ENCODE measurements at regions not wholly inside any gene's neighbourhood (a gene's known extent, or its start where the extent isn't known, plus 50 kb on each side); places are given as distances from the start of the nearest gene placed in this dataset.

DNA sequence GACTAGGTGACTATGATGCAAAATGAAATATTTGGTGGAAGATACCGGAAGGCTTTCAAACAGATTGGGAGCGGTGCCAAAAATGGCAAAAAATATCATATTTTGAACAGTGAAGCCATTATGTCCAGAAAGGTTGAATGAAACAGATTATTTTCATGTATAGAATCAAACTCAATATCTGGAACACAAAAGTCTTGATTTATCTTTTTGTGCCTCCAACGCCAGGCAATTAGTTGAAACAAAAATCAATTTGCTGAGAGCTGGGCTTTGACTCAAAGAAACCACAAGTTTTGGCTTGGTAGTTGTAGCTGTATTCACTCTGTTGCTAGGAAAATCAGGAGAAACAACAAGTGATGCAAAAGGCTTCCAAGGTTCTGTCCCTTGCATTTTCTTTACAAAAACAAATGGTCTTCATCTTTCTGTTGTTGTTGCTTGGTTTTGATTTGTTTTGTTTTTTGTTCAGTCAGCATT lies 421.7 kb upstream of the TYRP1 start:
- H3K4me1 ChIP-seq = no peaks in the 10 kb centered on the region
- no peaks in the 10 kb centered on the region for H3K27me3 ChIP-seq
- ATAC-seq = no peak
- FAIRE-seq = no peak
- TF ChIP-seq, protein P1, sequence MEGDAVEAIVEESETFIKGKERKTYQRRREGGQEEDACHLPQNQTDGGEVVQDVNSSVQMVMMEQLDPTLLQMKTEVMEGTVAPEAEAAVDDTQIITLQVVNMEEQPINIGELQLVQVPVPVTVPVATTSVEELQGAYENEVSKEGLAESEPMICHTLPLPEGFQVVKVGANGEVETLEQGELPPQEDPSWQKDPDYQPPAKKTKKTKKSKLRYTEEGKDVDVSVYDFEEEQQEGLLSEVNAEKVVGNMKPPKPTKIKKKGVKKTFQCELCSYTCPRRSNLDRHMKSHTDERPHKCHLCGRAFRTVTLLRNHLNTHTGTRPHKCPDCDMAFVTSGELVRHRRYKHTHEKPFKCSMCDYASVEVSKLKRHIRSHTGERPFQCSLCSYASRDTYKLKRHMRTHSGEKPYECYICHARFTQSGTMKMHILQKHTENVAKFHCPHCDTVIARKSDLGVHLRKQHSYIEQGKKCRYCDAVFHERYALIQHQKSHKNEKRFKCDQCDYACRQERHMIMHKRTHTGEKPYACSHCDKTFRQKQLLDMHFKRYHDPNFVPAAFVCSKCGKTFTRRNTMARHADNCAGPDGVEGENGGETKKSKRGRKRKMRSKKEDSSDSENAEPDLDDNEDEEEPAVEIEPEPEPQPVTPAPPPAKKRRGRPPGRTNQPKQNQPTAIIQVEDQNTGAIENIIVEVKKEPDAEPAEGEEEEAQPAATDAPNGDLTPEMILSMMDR (IDR thresholded peaks at IDR 0.05) = no peak
- H3K36me3 ChIP-seq = no peaks in the 10 kb centered on the region
- H3K4me3 ChIP-seq = no peak overlapping the region
- no peak for DNase-seq
- H3K9me3 ChIP-seq = no peaks in the 10 kb centered on the region
- intact Hi-C loops (cut with DNase I) = no loop called here
- H3K27ac ChIP-seq = no peak overlapping the region
- 60 to 64% methylated on average over 3 of the region's 3 CpGs for WGBS, 2 donors

DNA sequence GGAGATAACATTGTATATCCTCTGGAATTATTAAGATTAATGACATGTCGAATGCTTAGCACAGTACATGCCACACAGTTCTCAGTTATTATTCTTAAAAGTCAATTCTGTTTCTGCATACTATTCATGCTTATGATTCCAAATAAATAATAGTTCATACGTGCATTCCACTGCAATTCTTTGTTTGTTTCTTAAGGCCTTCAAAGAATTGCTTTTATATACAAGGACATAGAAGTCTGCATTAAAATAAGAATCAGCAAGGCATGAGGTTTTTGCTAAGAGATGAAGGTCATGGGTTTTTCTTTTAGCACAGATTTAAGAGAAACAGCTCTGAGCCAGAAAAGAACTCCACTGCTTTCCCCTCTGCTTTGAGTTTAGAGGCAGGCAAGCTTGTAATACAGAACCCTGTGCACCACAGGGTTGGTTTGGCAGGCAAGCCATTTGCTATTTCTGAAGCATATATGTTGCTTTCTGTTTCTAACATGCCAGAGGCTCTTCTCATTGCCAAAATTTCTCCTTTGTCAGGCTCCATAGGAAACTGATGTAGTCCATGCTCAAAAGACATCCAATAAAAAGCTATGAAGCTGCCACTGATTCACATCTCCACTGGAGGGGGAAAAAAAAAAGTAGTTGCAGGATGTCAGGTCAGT lies 420.6 kb upstream of the TYRP1 start:
- DNase-seq = no peak
- Histone ChIP-seq H3K27ac (no peak overlapping the region), H3K36me3 (no peaks in the 10 kb centered on the region), H3K27me3 (no peaks in the 10 kb centered on the region), H3K4me1 (no peaks in the 10 kb centered on the region), H3K9me3 (no peaks in the 10 kb centered on the region), H3K4me3 (no peak overlapping the region)
- intact Hi-C loops (cut with DNase I) = no loop called here
- FAIRE-seq = no peak
- WGBS, 2 donors = 37 to 38% methylated on average over 2 of the region's 2 CpGs
- no peak for ATAC-seq
- TF ChIP-seq, protein P1 (IDR thresholded peaks at IDR 0.05) = no peak

DNA sequence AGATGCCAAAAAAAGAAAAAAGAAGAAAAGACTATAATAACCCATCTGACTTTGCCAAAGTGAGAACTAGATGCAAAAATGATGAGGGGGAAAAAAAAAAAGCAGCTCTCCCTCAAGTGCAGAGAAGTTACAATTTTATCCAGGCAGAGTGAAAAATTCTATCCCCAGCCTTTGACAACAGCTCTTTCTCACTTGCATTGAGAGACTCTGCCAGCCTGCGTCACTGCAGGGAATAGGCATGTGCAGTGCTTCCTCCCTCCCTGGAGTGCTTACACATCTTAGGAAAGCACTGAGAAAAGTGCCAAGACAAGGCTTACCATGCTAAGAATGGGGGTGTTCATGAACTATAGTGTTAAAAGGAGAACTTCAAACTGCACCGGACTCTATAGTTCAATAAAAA lies 418.6 kb upstream of the TYRP1 start:
- intact Hi-C loops (cut with DNase I) = no loop called here
- Histone ChIP-seq H3K4me3 (no peak overlapping the region), H3K27me3 (no peaks in the 10 kb centered on the region), H3K4me1 (no peaks in the 10 kb centered on the region), H3K36me3 (no peaks in the 10 kb centered on the region), H3K27ac (no peak overlapping the region), H3K9me3 (no peaks in the 10 kb centered on the region)
- TF ChIP-seq, protein P1 (IDR thresholded peaks at IDR 0.05) = no peak
- WGBS, 2 donors = 51 to 67% methylated on average over 2 of the region's 2 CpGs
- ATAC-seq = no peak
- no peak for FAIRE-seq
- no peak for DNase-seq

DNA sequence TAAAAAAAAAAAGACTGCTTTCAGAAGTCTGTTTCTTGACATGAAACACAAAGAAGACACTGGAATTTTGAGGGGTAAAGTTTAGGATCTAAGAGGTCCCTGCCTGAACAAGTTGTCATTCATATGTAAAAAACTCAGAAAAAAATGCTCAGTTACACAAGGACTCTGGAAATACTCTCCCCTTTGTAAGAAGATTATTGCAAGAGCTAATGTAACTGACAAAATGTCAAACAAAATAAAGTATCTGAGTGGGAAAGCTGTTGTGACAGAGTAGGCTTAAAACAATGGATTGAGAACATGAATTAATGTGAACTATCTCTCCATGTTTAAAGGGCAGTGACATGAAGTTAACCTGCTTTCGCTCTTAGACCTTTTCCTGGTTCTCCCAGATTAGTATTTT lies 416.7 kb upstream of the TYRP1 start:
- intact Hi-C loops (cut with DNase I) = no loop called here
- Histone ChIP-seq H3K27ac (no peak overlapping the region), H3K36me3 (no peaks in the 10 kb centered on the region), H3K27me3 (no peaks in the 10 kb centered on the region), H3K9me3 (no peaks in the 10 kb centered on the region), H3K4me3 (no peak overlapping the region), H3K4me1 (no peaks in the 10 kb centered on the region)
- DNase-seq = no peak
- TF ChIP-seq, protein P1 (IDR thresholded peaks at IDR 0.05) = no peak
- ATAC-seq = no peak
- no peak for FAIRE-seq
- 59 to 76% methylated on average over 1 of the region's 1 CpG for WGBS, 2 donors

DNA sequence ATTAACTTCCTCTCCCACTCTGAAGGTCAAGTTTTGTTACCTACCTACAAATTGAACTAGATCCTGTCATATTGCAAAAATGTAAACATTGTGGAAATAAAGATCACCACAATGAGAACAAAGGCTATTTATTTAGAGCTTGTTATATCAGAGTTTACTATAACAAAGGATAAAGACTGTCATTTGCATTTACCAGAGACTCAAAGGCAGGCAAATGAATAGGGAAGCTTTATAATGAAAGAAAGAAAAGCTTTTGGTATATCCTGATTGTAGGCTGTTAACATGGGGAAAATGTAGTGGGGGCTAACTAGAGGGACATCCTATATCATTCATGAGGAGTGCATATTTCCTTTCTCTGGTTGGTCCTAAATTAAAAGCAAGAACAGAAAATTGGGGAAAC lies 403.5 kb upstream of the TYRP1 start:
- no peak overlapping the region for H3K27ac ChIP-seq
- H3K4me1 ChIP-seq = no peaks in the 10 kb centered on the region
- FAIRE-seq (no peak), ATAC-seq (no peak), DNase-seq (no peak)
- H3K36me3 ChIP-seq = no peaks in the 10 kb centered on the region
- TF ChIP-seq, protein P1 (IDR thresholded peaks at IDR 0.05) = no peak
- no peak overlapping the region for H3K4me3 ChIP-seq
- intact Hi-C loops (cut with DNase I) = no loop called here
- H3K9me3 ChIP-seq = no peaks in the 10 kb centered on the region
- no peaks in the 10 kb centered on the region for H3K27me3 ChIP-seq

Measured in pancreas (tissue), 10 donors.